ENCODE measurements at regions not wholly inside any gene's neighbourhood (a gene's known extent, or its start where the extent isn't known, plus 50 kb on each side); places are given as distances from the start of the nearest gene placed in this dataset.
"Not testable (repeated sequence)": the region's sequence is repeated elsewhere in the genome, so short reads cannot be mapped to it uniquely, and the experiment has no call there.

DNA sequence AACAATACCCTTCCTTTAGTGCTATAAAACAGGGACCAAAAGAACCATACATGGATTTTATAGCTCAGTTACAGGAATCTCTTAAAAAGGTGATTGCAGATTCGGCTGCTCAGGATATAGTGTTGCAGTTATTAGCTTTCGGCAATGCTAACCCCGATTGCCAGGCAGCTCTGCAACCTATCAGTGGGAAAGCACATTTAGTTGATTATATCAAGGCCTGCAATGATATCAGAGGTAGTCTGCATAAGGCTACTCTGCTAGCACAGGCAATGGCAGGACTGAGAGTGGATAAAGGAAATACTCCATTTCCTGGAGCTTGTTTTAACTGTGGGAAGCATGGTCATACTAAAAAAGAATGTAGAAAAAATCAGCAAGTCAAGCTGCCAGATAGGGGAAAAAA lies 327.7 kb downstream of the REEP3 start:
- not testable (repeated sequence) for H3K9ac ChIP-seq (ENCODE audit: low read length); H3K4me3 ChIP-seq (ENCODE audit: low read length); H3K27me3 ChIP-seq (ENCODE audit: control insufficient read depth, insufficient read depth, low read length); H3K4me1 ChIP-seq (ENCODE audit: control insufficient read depth, insufficient read depth, low read length); H3K36me3 ChIP-seq (ENCODE audit: control insufficient read depth, insufficient read depth, low read length); H3K27ac ChIP-seq (ENCODE audit: low read depth, low read length)

DNA sequence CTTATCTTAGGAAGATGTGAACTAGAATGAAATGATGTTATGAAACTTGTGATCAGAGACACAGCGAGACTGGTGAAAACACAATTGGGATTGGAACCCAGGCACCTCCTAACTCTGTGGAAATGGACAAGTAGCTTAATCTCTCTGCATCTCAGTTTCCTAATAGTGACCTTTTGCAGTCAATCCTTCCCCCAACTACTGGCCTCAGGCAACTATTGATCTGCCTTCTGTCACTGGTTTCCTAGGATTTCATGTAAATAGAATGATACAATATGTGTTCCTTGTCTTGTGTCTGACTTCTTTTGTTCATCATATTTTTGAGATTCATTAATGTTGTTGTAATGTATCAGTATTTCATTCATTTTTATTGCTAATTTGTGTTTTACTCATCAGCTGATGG lies 341.7 kb downstream of the REEP3 start:
- no peak overlapping the region for H3K9ac ChIP-seq (ENCODE audit: low read length)
- H3K4me3 ChIP-seq (ENCODE audit: low read length), result no peak overlapping the region
- peaks cover 2% of the 10 kb centered on the region for H3K27me3 ChIP-seq (ENCODE audit: control insufficient read depth, insufficient read depth, low read length)
- no peak overlapping the region for H3K27ac ChIP-seq (ENCODE audit: low read depth, low read length)
- H3K4me1 ChIP-seq (ENCODE audit: control insufficient read depth, insufficient read depth, low read length), result peaks cover 3% of the 10 kb centered on the region
- H3K36me3 ChIP-seq (ENCODE audit: control insufficient read depth, insufficient read depth, low read length), result no peaks in the 10 kb centered on the region

DNA sequence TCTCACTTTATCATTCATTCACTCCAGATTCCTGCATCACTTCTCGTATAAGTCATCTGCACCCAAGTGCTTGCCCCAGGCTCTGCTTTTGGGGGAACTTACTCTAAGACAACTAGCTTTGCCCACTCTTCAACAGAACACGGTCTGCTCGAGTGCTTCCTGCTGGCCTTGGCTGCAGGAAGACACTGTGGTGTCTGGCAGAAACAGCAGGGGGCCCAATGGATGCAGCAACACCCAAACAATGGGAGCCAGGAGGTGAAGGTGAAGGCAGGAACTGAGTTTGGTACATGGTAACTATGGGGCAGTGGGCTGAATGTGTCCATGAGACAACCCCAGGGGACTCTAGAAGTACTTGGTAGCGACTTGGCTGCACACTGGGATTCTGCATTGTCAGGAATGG lies 344.0 kb downstream of the REEP3 start:
- H3K4me3 ChIP-seq (ENCODE audit: low read length), result no peak overlapping the region
- no peaks in the 10 kb centered on the region for H3K36me3 ChIP-seq (ENCODE audit: control insufficient read depth, insufficient read depth, low read length)
- no peak overlapping the region for H3K9ac ChIP-seq (ENCODE audit: low read length)
- peaks cover 2% of the 10 kb centered on the region for H3K27me3 ChIP-seq (ENCODE audit: control insufficient read depth, insufficient read depth, low read length)
- H3K4me1 ChIP-seq (ENCODE audit: control insufficient read depth, insufficient read depth, low read length), result peaks cover 3% of the 10 kb centered on the region
- no peak overlapping the region for H3K27ac ChIP-seq (ENCODE audit: low read depth, low read length)

DNA sequence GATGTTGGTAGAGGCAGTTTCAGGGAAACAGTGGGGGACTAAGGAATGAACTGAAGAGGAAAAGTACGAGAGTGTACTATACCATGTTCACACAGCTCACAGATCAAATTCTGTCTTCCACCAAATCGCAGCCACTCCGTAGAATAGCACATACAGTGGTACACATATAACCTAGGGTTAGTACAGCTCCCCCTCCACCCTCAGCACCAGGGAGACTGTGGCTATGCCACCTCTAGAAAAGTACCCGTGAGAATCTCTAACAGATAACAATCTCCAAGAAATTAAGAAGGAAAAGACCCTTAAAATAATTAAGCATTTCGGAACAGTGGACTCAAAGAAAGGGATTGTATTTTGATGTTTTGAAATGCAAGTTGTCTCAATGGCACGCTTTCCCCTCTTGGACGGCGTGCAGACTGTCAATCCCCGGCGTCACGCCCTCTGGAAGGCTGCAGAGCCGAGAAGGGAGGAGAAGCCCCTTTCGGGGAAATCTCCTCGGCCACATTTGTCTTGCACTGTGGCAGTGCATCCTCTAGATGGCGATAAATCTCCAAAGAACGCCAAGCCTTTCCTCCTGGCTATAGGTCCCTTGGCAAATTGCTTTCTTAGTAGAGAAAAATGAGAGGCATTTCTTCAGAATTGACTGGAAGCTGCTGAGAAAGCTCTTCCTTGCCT lies 345.0 kb downstream of the REEP3 start:
- H3K36me3 ChIP-seq (ENCODE audit: control insufficient read depth, insufficient read depth, low read length), result no peaks in the 10 kb centered on the region
- H3K9ac ChIP-seq (ENCODE audit: low read length), result no peak overlapping the region
- no peak overlapping the region for H3K27ac ChIP-seq (ENCODE audit: low read depth, low read length)
- peaks cover 3% of the 10 kb centered on the region for H3K4me1 ChIP-seq (ENCODE audit: control insufficient read depth, insufficient read depth, low read length)
- H3K27me3 ChIP-seq (ENCODE audit: control insufficient read depth, insufficient read depth, low read length), result peaks cover 2% of the 10 kb centered on the region
- peak overlapping the region; percentile 22 for H3K4me3 ChIP-seq (ENCODE audit: low read length)

DNA sequence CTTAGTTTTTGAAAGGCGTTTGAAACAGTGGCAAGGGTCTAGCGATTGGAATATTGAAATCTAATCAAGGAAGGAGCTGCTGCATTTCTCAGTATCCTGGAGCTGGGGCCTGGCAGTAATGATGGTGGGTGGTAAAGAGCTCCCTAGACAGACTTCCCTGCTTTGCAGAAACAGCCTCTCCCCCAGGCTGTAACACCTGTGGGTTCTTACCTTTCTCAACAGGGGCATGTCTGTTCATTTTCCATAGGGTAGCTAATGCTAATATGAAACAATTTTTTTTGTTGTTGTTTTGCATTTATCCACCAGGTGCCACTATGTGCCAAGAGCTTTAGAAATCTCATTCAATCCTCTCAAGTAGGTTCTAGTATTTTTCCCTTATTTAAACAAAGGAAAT lies 345.5 kb downstream of the REEP3 start:
- Histone ChIP-seq H3K4me1 (ENCODE audit: control insufficient read depth, insufficient read depth, low read length) (peaks cover 3% of the 10 kb centered on the region), H3K27ac (ENCODE audit: low read depth, low read length) (no peak overlapping the region), H3K36me3 (ENCODE audit: control insufficient read depth, insufficient read depth, low read length) (no peaks in the 10 kb centered on the region), H3K27me3 (ENCODE audit: control insufficient read depth, insufficient read depth, low read length) (peaks cover 2% of the 10 kb centered on the region), H3K4me3 (ENCODE audit: low read length) (no peak overlapping the region), H3K9ac (ENCODE audit: low read length) (no peak overlapping the region)

DNA sequence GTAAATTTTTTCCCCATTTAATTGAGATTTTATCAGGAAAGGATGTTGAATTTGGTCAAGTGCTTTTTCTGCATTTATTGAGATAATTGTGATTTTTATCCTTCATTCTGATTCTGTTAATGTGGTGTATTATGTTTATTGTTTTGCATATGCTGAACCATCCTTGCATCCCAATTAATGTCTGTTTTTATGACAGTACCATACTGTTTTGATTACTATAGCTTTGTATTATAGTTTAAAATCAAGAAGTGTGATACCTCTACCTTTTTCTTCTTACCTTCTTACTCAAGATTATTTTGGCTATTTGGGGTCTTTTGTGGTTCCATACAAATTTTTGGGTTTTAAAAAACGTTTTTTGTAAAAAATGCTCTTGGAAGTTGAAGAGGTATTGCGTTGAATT lies 357.2 kb downstream of the REEP3 start:
- Histone ChIP-seq H3K4me1 (ENCODE audit: control insufficient read depth, insufficient read depth, low read length) (no peaks in the 10 kb centered on the region), H3K4me3 (ENCODE audit: low read length) (no peak overlapping the region), H3K9ac (ENCODE audit: low read length) (no peak overlapping the region), H3K27me3 (ENCODE audit: control insufficient read depth, insufficient read depth, low read length) (no peaks in the 10 kb centered on the region), H3K36me3 (ENCODE audit: control insufficient read depth, insufficient read depth, low read length) (no peaks in the 10 kb centered on the region), H3K27ac (ENCODE audit: low read depth, low read length) (no peak overlapping the region)

DNA sequence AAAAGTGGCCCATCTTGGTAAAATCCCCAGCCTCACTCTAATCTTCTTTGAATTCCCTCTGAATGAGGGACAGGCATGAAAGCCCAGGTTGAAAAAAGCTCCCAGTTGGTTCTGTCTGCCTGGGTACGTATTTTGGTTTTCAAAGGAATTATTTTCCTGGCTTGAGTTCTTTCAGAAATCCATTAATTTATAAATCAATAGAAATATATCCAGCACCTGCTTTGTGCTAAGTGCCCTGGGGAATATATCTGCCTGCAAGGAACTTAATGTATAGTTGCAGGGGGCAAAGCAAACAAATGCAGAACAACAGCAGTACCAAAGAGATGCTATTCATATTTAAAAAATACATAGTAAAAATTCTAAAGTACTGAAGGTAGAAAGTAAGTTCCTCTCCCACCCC lies 362.7 kb downstream of the REEP3 start:
- Histone ChIP-seq H3K36me3 (ENCODE audit: control insufficient read depth, insufficient read depth, low read length) (no peaks in the 10 kb centered on the region), H3K4me3 (ENCODE audit: low read length) (no peak overlapping the region), H3K4me1 (ENCODE audit: control insufficient read depth, insufficient read depth, low read length) (no peaks in the 10 kb centered on the region), H3K27ac (ENCODE audit: low read depth, low read length) (no peak overlapping the region), H3K27me3 (ENCODE audit: control insufficient read depth, insufficient read depth, low read length) (no peaks in the 10 kb centered on the region), H3K9ac (ENCODE audit: low read length) (no peak overlapping the region)

DNA sequence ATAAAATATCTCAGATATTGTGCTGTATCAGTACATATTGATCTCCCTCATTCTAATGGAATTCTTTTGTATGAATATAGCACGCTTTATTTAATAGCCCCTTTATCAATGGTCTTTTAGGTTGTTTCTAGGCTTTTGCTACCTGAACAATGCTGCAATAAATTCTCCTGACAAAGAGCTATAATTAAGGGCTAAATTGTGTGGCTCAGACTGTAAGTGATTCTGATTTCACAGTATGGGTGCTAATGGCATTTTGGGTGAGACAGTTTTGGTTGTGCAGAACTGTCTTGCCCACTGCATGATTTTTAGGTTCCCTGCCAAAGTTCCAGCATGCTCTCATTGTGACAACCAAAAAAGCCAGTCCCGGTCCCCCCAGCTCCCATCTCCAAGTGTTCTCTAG lies 363.2 kb downstream of the REEP3 start:
- Histone ChIP-seq H3K4me3 (ENCODE audit: low read length) (no peak overlapping the region), H3K9ac (ENCODE audit: low read length) (no peak overlapping the region), H3K36me3 (ENCODE audit: control insufficient read depth, insufficient read depth, low read length) (no peaks in the 10 kb centered on the region), H3K27ac (ENCODE audit: low read depth, low read length) (no peak overlapping the region), H3K4me1 (ENCODE audit: control insufficient read depth, insufficient read depth, low read length) (no peaks in the 10 kb centered on the region), H3K27me3 (ENCODE audit: control insufficient read depth, insufficient read depth, low read length) (no peaks in the 10 kb centered on the region)

DNA sequence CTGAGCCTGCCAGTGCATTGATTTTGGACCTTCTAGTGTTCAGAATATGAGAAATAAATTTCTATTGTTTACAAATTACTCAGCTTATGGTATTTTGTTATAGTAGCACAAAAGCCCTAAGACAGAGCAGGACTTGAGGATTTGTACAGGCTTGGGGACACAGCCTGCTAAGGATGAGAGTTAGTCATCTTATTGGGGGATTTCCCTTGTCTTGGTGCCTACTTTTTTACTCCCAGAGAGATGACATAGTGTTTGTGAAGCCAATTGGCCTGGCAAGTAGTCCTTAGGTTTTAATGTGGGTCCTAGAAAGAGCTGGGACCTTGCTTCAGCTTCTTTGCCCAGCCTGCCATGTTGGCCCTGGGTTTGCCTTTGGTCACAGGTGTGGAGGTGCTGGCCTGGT lies 364.0 kb downstream of the REEP3 start:
- Histone ChIP-seq H3K36me3 (ENCODE audit: control insufficient read depth, insufficient read depth, low read length) (no peaks in the 10 kb centered on the region), H3K4me3 (ENCODE audit: low read length) (no peak overlapping the region), H3K27me3 (ENCODE audit: control insufficient read depth, insufficient read depth, low read length) (no peaks in the 10 kb centered on the region), H3K9ac (ENCODE audit: low read length) (no peak overlapping the region), H3K27ac (ENCODE audit: low read depth, low read length) (no peak overlapping the region), H3K4me1 (ENCODE audit: control insufficient read depth, insufficient read depth, low read length) (no peaks in the 10 kb centered on the region)

DNA sequence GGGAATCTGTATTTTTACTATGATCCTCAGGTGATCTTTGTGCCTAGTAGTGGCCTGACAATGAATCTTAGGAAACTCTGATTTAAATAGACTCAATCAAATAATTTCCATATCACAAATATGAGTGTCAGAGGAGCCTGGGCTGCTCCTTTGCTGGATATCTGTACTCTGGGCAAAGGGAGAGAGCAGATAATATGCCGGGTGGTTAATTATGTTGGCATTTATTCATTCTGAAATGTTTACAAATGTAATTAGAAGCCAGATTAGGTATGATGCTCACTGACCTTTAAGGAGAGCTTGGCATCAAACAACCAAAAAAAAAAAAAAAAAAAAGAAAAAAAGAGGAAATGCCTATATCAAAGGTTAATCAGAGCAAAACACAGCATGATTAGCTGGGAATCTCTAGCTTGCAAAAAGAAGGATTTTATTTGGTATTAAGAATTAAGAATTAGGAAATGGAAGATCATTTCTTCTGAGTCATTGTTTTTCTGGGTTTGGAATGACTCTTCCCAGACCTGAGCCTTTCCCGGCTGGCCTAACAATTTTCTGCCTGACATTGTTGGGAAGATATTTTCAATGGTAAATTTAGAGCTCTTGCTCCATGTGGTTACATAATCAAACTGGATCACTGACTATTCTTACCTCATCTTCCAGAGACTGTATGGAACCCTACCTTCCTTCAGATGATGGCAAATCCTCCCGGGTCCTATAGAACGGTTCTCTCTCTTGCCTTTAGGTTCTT lies 365.3 kb downstream of the REEP3 start:
- no peaks in the 10 kb centered on the region for H3K4me1 ChIP-seq (ENCODE audit: control insufficient read depth, insufficient read depth, low read length)
- H3K27me3 ChIP-seq (ENCODE audit: control insufficient read depth, insufficient read depth, low read length), result no peaks in the 10 kb centered on the region
- no peak overlapping the region for H3K27ac ChIP-seq (ENCODE audit: low read depth, low read length)
- no peak overlapping the region for H3K4me3 ChIP-seq (ENCODE audit: low read length)
- H3K36me3 ChIP-seq (ENCODE audit: control insufficient read depth, insufficient read depth, low read length), result no peaks in the 10 kb centered on the region
- H3K9ac ChIP-seq (ENCODE audit: low read length), result no peak overlapping the region

DNA sequence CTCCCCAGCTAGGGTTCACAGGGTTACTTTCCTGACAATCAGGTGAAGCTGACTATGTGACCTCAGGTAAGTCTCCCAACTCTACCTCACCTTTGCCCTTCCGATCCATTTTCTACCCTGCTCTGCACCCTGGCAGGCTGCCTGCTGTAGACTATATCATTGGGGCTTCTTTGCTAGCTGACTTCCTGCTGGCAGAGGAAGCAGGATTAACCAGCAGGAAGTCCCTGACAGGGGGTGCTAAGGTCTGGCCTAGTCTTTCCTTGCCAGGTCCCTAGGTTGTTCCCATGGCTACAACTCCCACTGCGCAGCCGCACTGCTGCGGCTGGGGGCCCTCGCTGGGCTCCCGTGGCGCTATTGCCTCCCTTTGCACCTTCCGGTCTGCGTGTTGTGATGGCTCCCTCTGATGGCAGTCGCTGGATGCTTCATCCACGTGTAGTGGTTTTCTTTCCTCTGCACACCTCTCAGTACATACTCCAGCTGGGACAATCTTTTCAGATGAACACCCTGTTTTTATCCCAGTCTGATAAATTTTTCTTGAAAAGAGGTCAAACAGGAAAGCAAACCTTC lies 365.9 kb downstream of the REEP3 start:
- no peak overlapping the region for H3K27ac ChIP-seq (ENCODE audit: low read depth, low read length)
- no peaks in the 10 kb centered on the region for H3K27me3 ChIP-seq (ENCODE audit: control insufficient read depth, insufficient read depth, low read length)
- no peaks in the 10 kb centered on the region for H3K36me3 ChIP-seq (ENCODE audit: control insufficient read depth, insufficient read depth, low read length)
- no peak overlapping the region for H3K4me3 ChIP-seq (ENCODE audit: low read length)
- no peak overlapping the region for H3K9ac ChIP-seq (ENCODE audit: low read length)
- H3K4me1 ChIP-seq (ENCODE audit: control insufficient read depth, insufficient read depth, low read length), result no peaks in the 10 kb centered on the region

DNA sequence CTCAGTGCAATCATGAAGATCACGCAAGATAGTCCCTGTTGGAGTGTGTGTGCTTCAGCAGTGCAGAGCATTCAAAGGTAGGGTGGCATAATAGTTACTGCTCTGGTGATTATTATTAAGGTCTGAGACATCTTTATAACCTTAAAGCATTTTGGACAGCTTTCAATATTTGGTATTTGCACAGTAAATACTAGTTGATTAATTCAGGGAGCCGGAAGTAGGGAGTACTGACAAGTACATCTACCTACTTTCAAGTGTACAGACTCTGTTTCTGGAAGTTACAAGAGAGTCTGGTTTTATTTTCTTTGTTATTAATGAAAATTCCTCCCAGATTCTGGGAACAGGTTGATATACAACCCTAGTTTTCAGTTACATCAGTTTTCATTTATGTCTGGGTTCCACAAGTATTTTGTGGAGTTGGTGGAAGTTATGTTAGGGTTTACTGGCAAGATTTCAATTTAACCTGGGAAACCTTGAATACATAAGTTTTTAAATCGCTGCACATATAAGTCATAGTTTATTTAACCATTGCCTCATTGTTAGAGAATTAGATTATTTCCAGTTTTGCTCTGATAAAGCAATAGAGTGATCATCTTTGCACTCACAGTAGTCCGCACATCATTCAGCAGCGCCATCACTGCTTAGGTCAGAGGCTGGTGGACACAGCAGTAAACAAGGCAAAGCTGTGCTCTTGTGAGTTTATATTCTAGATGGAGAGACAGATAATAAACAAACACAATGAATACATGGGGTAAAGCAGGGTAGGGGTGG lies 366.6 kb downstream of the REEP3 start:
- no peaks in the 10 kb centered on the region for H3K27me3 ChIP-seq (ENCODE audit: control insufficient read depth, insufficient read depth, low read length)
- H3K27ac ChIP-seq (ENCODE audit: low read depth, low read length), result no peak overlapping the region
- H3K4me1 ChIP-seq (ENCODE audit: control insufficient read depth, insufficient read depth, low read length), result no peaks in the 10 kb centered on the region
- no peak overlapping the region for H3K9ac ChIP-seq (ENCODE audit: low read length)
- no peaks in the 10 kb centered on the region for H3K36me3 ChIP-seq (ENCODE audit: control insufficient read depth, insufficient read depth, low read length)
- H3K4me3 ChIP-seq (ENCODE audit: low read length), result no peak overlapping the region
